ENCODE measurements at regions not wholly inside any gene's neighbourhood (a gene's known extent, or its start where the extent isn't known, plus 50 kb on each side); places are given as distances from the start of the nearest gene placed in this dataset.

DNA sequence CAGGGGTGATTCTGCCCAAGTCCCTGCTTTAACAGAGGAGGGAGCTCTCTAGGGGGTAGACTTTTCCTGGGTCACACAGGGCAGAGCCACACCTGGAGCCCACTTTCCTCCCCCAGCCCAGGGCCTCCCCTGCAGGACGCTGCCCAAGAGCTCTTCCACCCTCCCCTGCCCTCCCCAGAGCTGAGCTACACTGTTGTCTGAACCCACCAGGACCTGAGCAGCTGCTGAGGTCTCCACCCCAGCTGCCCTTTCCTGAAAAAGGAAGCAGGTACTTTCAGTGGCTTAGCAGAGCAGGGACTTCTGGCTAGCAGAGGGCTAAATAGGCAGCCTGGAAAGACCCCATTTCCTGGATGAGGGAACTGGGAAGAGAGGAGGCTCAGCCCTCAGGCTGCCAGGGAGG, 169.3 kb upstream of the ETV3 start:
- ATAC-seq (no peak), FAIRE-seq (no peak), DNase-seq (no peak)
- intact Hi-C loops (cut with DNase I) = no loop called here
- no peak overlapping the region for H3K4me3 ChIP-seq
- H3K4me1 ChIP-seq = peaks cover 2 to 17% (median 8%) of the 10 kb centered on the region in 3 donors
- peaks cover 0 to 4% (median 0%) of the 10 kb centered on the region in 4 donors for H3K27me3 ChIP-seq
- no peak overlapping the region for H3K27ac ChIP-seq
- no peak for TF ChIP-seq CTCF (IDR thresholded peaks at IDR 0.05)
- WGBS, 2 donors = 56 to 75% methylated on average over 1 of the region's 1 CpG
- no peaks in the 10 kb centered on the region for H3K36me3 ChIP-seq
- H3K9me3 ChIP-seq = no peaks in the 10 kb centered on the region

- FAIRE-seq = no peak
- intact Hi-C loops (cut with DNase I) = no loop called here
- TF ChIP-seq CTCF (IDR thresholded peaks at IDR 0.05) = no peak
- H3K4me3 ChIP-seq = no peak overlapping the region
- no peaks in the 10 kb centered on the region for H3K9me3 ChIP-seq
- ATAC-seq = no peak
- peaks cover 6 to 15% (median 11%) of the 10 kb centered on the region in 3 donors for H3K4me1 ChIP-seq
- H3K27me3 ChIP-seq = peaks cover 0 to 4% (median 0%) of the 10 kb centered on the region in 4 donors
- H3K27ac ChIP-seq = no peak overlapping the region
- no peak for DNase-seq
- no peaks in the 10 kb centered on the region for H3K36me3 ChIP-seq
- 70 to 92% methylated on average over 3 of the region's 3 CpGs for WGBS, 2 donors
Measured at GRCh38 chr1:157306896-157307295, 168.7 kb upstream of the ETV3 start.

- 1 to 35% methylated on average over 1 of the region's 1 CpG for WGBS, 2 donors
- no peak for ATAC-seq
- H3K9me3 ChIP-seq = no peaks in the 10 kb centered on the region
- FAIRE-seq = no peak
- intact Hi-C loops (cut with DNase I) = no loop called here
- H3K27me3 ChIP-seq = no peaks in the 10 kb centered on the region
- H3K27ac ChIP-seq = no peak overlapping the region
- H3K4me1 ChIP-seq = peaks cover 6 to 23% (median 12%) of the 10 kb centered on the region in 3 donors
- TF ChIP-seq CTCF (IDR thresholded peaks at IDR 0.05) = no peak
- DNase-seq = no peak
- H3K4me3 ChIP-seq = no peak overlapping the region
- H3K36me3 ChIP-seq = no peaks in the 10 kb centered on the region
Measured at GRCh38 chr1:157304271-157304670, 166.1 kb upstream of the ETV3 start.

- intact Hi-C loops (cut with DNase I) = no loop called here
- no peak for FAIRE-seq
- 51 to 61% methylated on average over 4 of the region's 4 CpGs for WGBS, 2 donors
Measured at GRCh38 chr1:157302724-157303123, 164.5 kb upstream of the ETV3 start.

DNA sequence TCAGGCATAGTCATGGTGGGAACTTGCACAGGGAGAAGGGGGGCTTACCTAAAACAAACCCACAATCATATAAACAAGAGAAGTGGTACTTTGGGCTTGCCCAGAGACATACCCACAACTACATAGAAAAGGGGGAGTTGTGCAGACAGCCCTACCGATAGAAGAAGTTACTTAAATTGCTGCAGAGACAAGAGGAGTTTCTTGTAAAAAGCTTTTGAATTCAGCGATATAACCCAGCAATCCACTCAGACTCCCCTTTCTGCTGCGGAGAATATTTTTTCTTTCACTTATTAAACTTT, 164.0 kb upstream of the ETV3 start:
- FAIRE-seq = no peak

More at GRCh38 chr1:157302724-157303123, 164.5 kb upstream of the ETV3 start:
- no peak for DNase-seq
- no peaks in the 10 kb centered on the region for H3K36me3 ChIP-seq
- peak in 3 of 4 donors; percentile 48 to 58 (median 52) for ATAC-seq
- H3K27ac ChIP-seq = peak overlapping the region; percentile 11 to 78 (median 47)
- no peaks in the 10 kb centered on the region for H3K9me3 ChIP-seq
- TF ChIP-seq CTCF (IDR thresholded peaks at IDR 0.05) = no peak
- no peaks in the 10 kb centered on the region for H3K27me3 ChIP-seq
- no peak overlapping the region for H3K4me3 ChIP-seq
- H3K4me1 ChIP-seq = peaks cover 6 to 23% (median 12%) of the 10 kb centered on the region in 3 donors

More for the DNA sequence above, 164.0 kb upstream of the ETV3 start:
- H3K27ac ChIP-seq = peak overlapping the region; percentile 11 to 78 (median 47)
- no peaks in the 10 kb centered on the region for H3K27me3 ChIP-seq
- 46 to 49% methylated on average over 3 of the region's 3 CpGs for WGBS, 2 donors
- TF ChIP-seq CTCF (IDR thresholded peaks at IDR 0.05) = no peak
- no peak overlapping the region for H3K4me3 ChIP-seq
- no peaks in the 10 kb centered on the region for H3K36me3 ChIP-seq
- intact Hi-C loops (cut with DNase I) = no loop called here
- peak in 1 of 4 donors; percentile 56 for ATAC-seq
- DNase-seq = no peak
- H3K9me3 ChIP-seq = no peaks in the 10 kb centered on the region
- peaks cover 6 to 23% (median 12%) of the 10 kb centered on the region in 3 donors for H3K4me1 ChIP-seq

Data from pancreas (tissue), 10 donors.